KMS-11 (cell line): ENCODE measurements at regions not wholly inside any gene's neighbourhood (a gene's known extent, or its start where the extent isn't known, plus 50 kb on each side); places are given as distances from the start of the nearest gene placed in this dataset.

Experiments used
- H2AFZ ChIP-seq: fragments of 200-600 bp; sonication (generic); 2 replicates; pipeline ENCODE4 v1.6.1; 2016; ENCODE audit warnings: antibody characterized with exemption, mixed run types, low read depth
- H3K27ac ChIP-seq: fragments of 200-600 bp; sonication (generic); 2 replicates; pipeline ENCODE4 v1.6.1; 2016; ENCODE audit warnings: mild to moderate bottlenecking, mixed run types
- H3K27me3 ChIP-seq: fragments of 200-600 bp; sonication (generic); 2 replicates; pipeline ENCODE4 v1.6.1; 2017; ENCODE audit warnings: mild to moderate bottlenecking, low read depth, mixed run types, moderate library complexity; ENCODE audit not compliant: insufficient read depth
- H3K36me3 ChIP-seq: fragments of 200-600 bp; sonication (generic); 2 replicates; pipeline ENCODE4 v1.6.1; 2017; ENCODE audit warnings: mild to moderate bottlenecking, mixed run types; ENCODE audit not compliant: insufficient read depth
- H3K4me1 ChIP-seq: fragments of 200-600 bp; sonication (generic); 2 replicates; pipeline ENCODE4 v1.6.1; 2016; ENCODE audit warnings: mild to moderate bottlenecking, low read depth, mixed run types; ENCODE audit not compliant: poor library complexity, severe bottlenecking
- H3K4me2 ChIP-seq: fragments of 200-600 bp; sonication (generic); 2 replicates; pipeline ENCODE4 v1.7.0; 2016; ENCODE audit warnings: mild to moderate bottlenecking, mixed run types
- H3K4me3 ChIP-seq: fragments of 200-600 bp; sonication (generic); IDR thresholded peaks from 2 replicates; pipeline ENCODE4 v1.6.1; 2017; ENCODE audit warnings: low read depth, low read length, mixed read lengths; ENCODE audit not compliant: insufficient read depth
- H3K79me2 ChIP-seq: fragments of 200-600 bp; sonication (generic); 2 replicates; pipeline ENCODE4 v1.6.1; 2016; ENCODE audit warnings: low read depth, mixed run types; ENCODE audit not compliant: insufficient read depth
- H3K9ac ChIP-seq: fragments of 200-600 bp; sonication (generic); 2 replicates; pipeline ENCODE4 v1.6.1; 2016; ENCODE audit warnings: mild to moderate bottlenecking, mixed run types
- H4K20me1 ChIP-seq: fragments of 200-600 bp; sonication (generic); 2 replicates; pipeline ENCODE4 v1.6.1; 2016; ENCODE audit warnings: mild to moderate bottlenecking, mixed run types; ENCODE audit not compliant: insufficient read depth
- CTCF ChIP-seq: fragments of 200-600 bp; sonication (generic); conservative IDR thresholded peaks from 2 replicates; pipeline ENCODE4 v1.6.1; 2017; ENCODE audit warnings: low read depth, mild to moderate bottlenecking, antibody characterized with exemption, low read length, moderate library complexity, mixed read lengths

GRCh38 chr3:135752851-135753250, 212.7 kb upstream of the PPP2R3A start:
- H3K4me2 ChIP-seq: no peak overlapping the region
- H2AFZ ChIP-seq: no peak overlapping the region
- no peak overlapping the region for H3K27ac ChIP-seq
- no peak overlapping the region for H3K4me3 ChIP-seq
- H3K4me1 ChIP-seq: no peaks in the 10 kb centered on the region
- H4K20me1 ChIP-seq: no peaks in the 10 kb centered on the region
- no peaks in the 10 kb centered on the region for H3K27me3 ChIP-seq
- no peaks in the 10 kb centered on the region for H3K36me3 ChIP-seq
- TF ChIP-seq CTCF: no peak
- no peak overlapping the region for H3K9ac ChIP-seq
- H3K79me2 ChIP-seq: no peaks in the 10 kb centered on the region

- no peak for TF ChIP-seq CTCF
- Histone ChIP-seq H3K4me2 (no peak overlapping the region), H3K27me3 (no peaks in the 10 kb centered on the region), H3K4me3 (no peak overlapping the region), H3K4me1 (no peaks in the 10 kb centered on the region), H2AFZ (no peak overlapping the region), H3K27ac (no peak overlapping the region), H4K20me1 (no peaks in the 10 kb centered on the region), H3K9ac (no peak overlapping the region), H3K79me2 (no peaks in the 10 kb centered on the region), H3K36me3 (no peaks in the 10 kb centered on the region)
Observed at GRCh38 chr3:135753506-135753905, 212.0 kb upstream of the PPP2R3A start.

GRCh38 chr3:135755330-135756105, 210.0 kb upstream of the PPP2R3A start:
- Histone ChIP-seq H3K4me1 (no peaks in the 10 kb centered on the region), H3K4me2 (no peak overlapping the region), H3K27ac (no peak overlapping the region), H3K27me3 (no peaks in the 10 kb centered on the region), H2AFZ (no peak overlapping the region), H3K36me3 (no peaks in the 10 kb centered on the region), H3K79me2 (no peaks in the 10 kb centered on the region), H3K9ac (no peak overlapping the region), H4K20me1 (no peaks in the 10 kb centered on the region), H3K4me3 (no peak overlapping the region)
- no peak for TF ChIP-seq CTCF

- Histone ChIP-seq H3K4me3 (no peak overlapping the region), H4K20me1 (no peaks in the 10 kb centered on the region), H3K36me3 (no peaks in the 10 kb centered on the region), H3K4me1 (no peaks in the 10 kb centered on the region), H3K79me2 (no peaks in the 10 kb centered on the region), H3K27ac (no peak overlapping the region), H3K4me2 (no peak overlapping the region), H2AFZ (no peak overlapping the region), H3K27me3 (no peaks in the 10 kb centered on the region), H3K9ac (no peak overlapping the region)
- TF ChIP-seq CTCF: no peak
Observed at GRCh38 chr3:135756106-135756668, 209.3 kb upstream of the PPP2R3A start.
